Lung (tissue), 11 donors: ENCODE measurements at regions not wholly inside any gene's neighbourhood (a gene's known extent, or its start where the extent isn't known, plus 50 kb on each side); places are given as distances from the start of the nearest gene placed in this dataset.

Experiments used
- ATAC-seq: fragments of 200-7000 bp; cut with Tn5 transposase; one replicate; pipeline ENCODE4 v1.9.1; 2020; ENCODE audit warnings: moderate number of reproducible peaks; ENCODE audit not compliant: insufficient read depth, low FRiP score
- DNase-seq, 3 donors: peaks; one replicate each; pipeline ENCODE4 v3.0.0-alpha.2; 2013 to 2017
- H3K27ac ChIP-seq, 2 donors: one replicate each; pipeline ENCODE4 v1.5.1; 2013; ENCODE audit warnings: mild to moderate bottlenecking in 2 of 2, moderate library complexity in 2 of 2, control low read depth in 1 of 2, inconsistent platforms in 1 of 2, low read depth in 1 of 2, low read length in 1 of 2
- H3K27me3 ChIP-seq, 3 donors: one replicate each; pipeline ENCODE4 v1.5.1; 2013; ENCODE audit warnings: low read length in 2 of 3; ENCODE audit not compliant: control insufficient read depth in 3 of 3, insufficient read depth in 3 of 3
- H3K36me3 ChIP-seq, 4 donors: one replicate each; pipeline ENCODE4 v1.5.1; 2013; ENCODE audit warnings: low read length in 4 of 4, mild to moderate bottlenecking in 1 of 4, moderate library complexity in 1 of 4; ENCODE audit not compliant: control insufficient read depth in 4 of 4, insufficient read depth in 4 of 4
- H3K4me1 ChIP-seq, 5 donors: one replicate each; pipeline ENCODE4 v1.5.1; 2013; ENCODE audit warnings: low read length in 5 of 5, mild to moderate bottlenecking in 2 of 5, moderate library complexity in 1 of 5; ENCODE audit not compliant: control insufficient read depth in 5 of 5, insufficient read depth in 5 of 5
- H3K4me3 ChIP-seq: one replicate; pipeline ENCODE4 v1.5.1; 2013; ENCODE audit warnings: mild to moderate bottlenecking, control low read depth, moderate library complexity
- H3K9ac ChIP-seq, 2 donors: one replicate each; pipeline ENCODE4 v1.5.1; 2013; ENCODE audit warnings: low read length in 2 of 2, control low read depth in 1 of 2; ENCODE audit not compliant: insufficient read depth in 1 of 2
- H3K9me3 ChIP-seq, 4 donors: one replicate each; pipeline ENCODE4 v1.5.1; 2013; ENCODE audit warnings: low read length in 3 of 4, mild to moderate bottlenecking in 1 of 4, moderate library complexity in 1 of 4; ENCODE audit not compliant: control insufficient read depth in 4 of 4, insufficient read depth in 3 of 4
- CTCF ChIP-seq: IDR thresholded peaks from 2 replicates; pipeline ENCODE4 v1.5.1; 2012; ENCODE audit warnings: mild to moderate bottlenecking; ENCODE audit errors: control extremely low read depth, extremely low read depth
- WGBS, 2 donors: extraction: QIAGEN DNeasy Blood & Tissue Kit; methylation state at CpG; one replicate each; pipeline ENCODE4 v1.1.7; 2013; 5-methylcytosine and 5-hydroxymethylcytosine counted together
- donor health status: control.
- donor health status: control.
- donor health status: Bipolar disorder and iron deficiency.
- donor health status: healthy.
- donor health status: DM: yes; HTN: yes; CAD: no.

- no peaks in the 10 kb centered on the region for H3K27me3 ChIP-seq
- H3K4me1 ChIP-seq, result peaks cover 0 to 7% (median 0%) of the 10 kb centered on the region in 5 donors
- H3K4me3 ChIP-seq, result no peak overlapping the region
- DNase-seq (no peak), ATAC-seq (no peak)
- peaks cover 0 to 3% (median 0%) of the 10 kb centered on the region in 4 donors for H3K9me3 ChIP-seq
- H3K27ac ChIP-seq, result no peak overlapping the region
- H3K36me3 ChIP-seq, result no peaks in the 10 kb centered on the region
- 83 to 87% methylated on average over 1 of the region's 1 CpG for WGBS, 2 donors
- H3K9ac ChIP-seq, result no peak overlapping the region
- TF ChIP-seq CTCF, result no peak
These were observed 531.7 kb downstream of the NPIPA7 start for GRCh38 chr16:16910666-16911065.

GRCh38 chr16:16915771-16916170 lies 536.8 kb downstream of the NPIPA7 start:
- Histone ChIP-seq H3K27me3 (no peaks in the 10 kb centered on the region), H3K9me3 (peaks cover 0 to 2% (median 0%) of the 10 kb centered on the region in 4 donors), H3K36me3 (no peaks in the 10 kb centered on the region), H3K27ac (no peak overlapping the region), H3K4me1 (no peaks in the 10 kb centered on the region), H3K9ac (no peak overlapping the region), H3K4me3 (no peak overlapping the region)
- ATAC-seq (no peak), DNase-seq (no peak)
- no peak for TF ChIP-seq CTCF
- 61 to 73% methylated on average over 3 of the region's 3 CpGs for WGBS, 2 donors

- Histone ChIP-seq H3K9me3 (peaks cover 0 to 2% (median 0%) of the 10 kb centered on the region in 4 donors), H3K4me1 (no peaks in the 10 kb centered on the region), H3K27me3 (no peaks in the 10 kb centered on the region), H3K9ac (no peak overlapping the region), H3K36me3 (no peaks in the 10 kb centered on the region), H3K4me3 (no peak overlapping the region), H3K27ac (no peak overlapping the region)
- no peak for TF ChIP-seq CTCF
- DNase-seq, result peak; percentile 14 to 49 (median 17)
- 34 to 58% methylated on average over 10 of the region's 10 CpGs for WGBS, 2 donors
- no peak for ATAC-seq
These were observed 538.3 kb downstream of the NPIPA7 start for GRCh38 chr16:16917191-16917785.

GRCh38 chr16:16923479-16923878 lies 544.5 kb downstream of the NPIPA7 start:
- Histone ChIP-seq H3K36me3 (no peaks in the 10 kb centered on the region), H3K4me1 (no peaks in the 10 kb centered on the region), H3K27ac (no peak overlapping the region), H3K4me3 (no peak overlapping the region), H3K9me3 (no peaks in the 10 kb centered on the region), H3K9ac (no peak overlapping the region), H3K27me3 (peaks cover 0 to 3% (median 0%) of the 10 kb centered on the region in 3 donors)
- no peak for DNase-seq
- no peak for TF ChIP-seq CTCF
- no peak for ATAC-seq
